ENCODE measurements at regions not wholly inside any gene's neighbourhood (a gene's known extent, or its start where the extent isn't known, plus 50 kb on each side); places are given as distances from the start of the nearest gene placed in this dataset.

DNA sequence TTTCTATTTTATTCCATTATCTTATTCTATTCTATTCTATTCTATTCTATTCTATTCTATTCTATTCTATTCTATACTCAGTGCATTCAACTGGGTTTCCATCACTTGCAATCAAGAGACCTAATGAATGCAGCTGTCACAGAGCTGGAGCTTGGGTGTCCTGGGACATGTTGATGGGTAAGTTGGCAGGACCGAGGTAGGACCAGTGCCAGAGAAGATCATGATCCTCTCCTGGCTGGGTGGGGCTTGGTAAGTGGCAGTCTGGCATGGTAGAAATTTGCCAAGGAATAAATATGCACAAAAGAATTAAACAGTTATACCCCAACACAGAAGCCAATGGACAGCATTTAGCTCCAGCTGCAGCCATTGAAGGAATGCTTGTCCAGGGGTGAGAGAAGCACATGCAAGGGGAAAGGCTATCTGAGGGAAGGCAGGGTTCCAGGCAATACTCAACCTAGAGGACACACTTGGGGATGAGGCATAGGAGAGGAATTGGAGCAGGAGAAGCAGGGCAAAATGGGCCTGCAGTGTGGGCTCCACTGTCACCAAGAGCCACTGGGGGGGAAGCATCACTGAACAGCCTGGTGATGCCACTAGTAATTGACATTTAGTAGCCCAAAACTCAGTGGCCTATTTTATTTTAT is 97.0 kb upstream of the CD82 start:
- TF ChIP-seq, protein P1, sequence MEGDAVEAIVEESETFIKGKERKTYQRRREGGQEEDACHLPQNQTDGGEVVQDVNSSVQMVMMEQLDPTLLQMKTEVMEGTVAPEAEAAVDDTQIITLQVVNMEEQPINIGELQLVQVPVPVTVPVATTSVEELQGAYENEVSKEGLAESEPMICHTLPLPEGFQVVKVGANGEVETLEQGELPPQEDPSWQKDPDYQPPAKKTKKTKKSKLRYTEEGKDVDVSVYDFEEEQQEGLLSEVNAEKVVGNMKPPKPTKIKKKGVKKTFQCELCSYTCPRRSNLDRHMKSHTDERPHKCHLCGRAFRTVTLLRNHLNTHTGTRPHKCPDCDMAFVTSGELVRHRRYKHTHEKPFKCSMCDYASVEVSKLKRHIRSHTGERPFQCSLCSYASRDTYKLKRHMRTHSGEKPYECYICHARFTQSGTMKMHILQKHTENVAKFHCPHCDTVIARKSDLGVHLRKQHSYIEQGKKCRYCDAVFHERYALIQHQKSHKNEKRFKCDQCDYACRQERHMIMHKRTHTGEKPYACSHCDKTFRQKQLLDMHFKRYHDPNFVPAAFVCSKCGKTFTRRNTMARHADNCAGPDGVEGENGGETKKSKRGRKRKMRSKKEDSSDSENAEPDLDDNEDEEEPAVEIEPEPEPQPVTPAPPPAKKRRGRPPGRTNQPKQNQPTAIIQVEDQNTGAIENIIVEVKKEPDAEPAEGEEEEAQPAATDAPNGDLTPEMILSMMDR (IDR thresholded peaks at IDR 0.05; ENCODE audit: low read depth, low read length, missing control alignments): no peak
- no peaks in the 10 kb centered on the region for H3K27me3 ChIP-seq (replicated peaks)
- in situ Hi-C loops (cut with HindIII; ENCODE audit: low pct_ligation_motif_present, low sequenced_read_pairs): no loop called here

GRCh38 chr11:44469412-44469811 is 96.1 kb upstream of the CD82 start:
- TF ChIP-seq, protein P1 (IDR thresholded peaks at IDR 0.05; ENCODE audit: low read depth, low read length, missing control alignments): no peak

More for the DNA sequence above, 97.0 kb upstream of the CD82 start:
- no peaks in the 10 kb centered on the region for H3K36me3 ChIP-seq (replicated peaks)
- no peak overlapping the region for H3K4me3 ChIP-seq (ENCODE audit: low read depth, low read length)
- DNase-seq: no peak
- no peak overlapping the region for H3K27ac ChIP-seq

GRCh38 chr11:44470854-44471253 is 94.6 kb upstream of the CD82 start:
- DNase-seq: no peak
- no peak overlapping the region for H3K27ac ChIP-seq
- no peaks in the 10 kb centered on the region for H3K36me3 ChIP-seq (replicated peaks)
- in situ Hi-C loops (cut with HindIII; ENCODE audit: low pct_ligation_motif_present, low sequenced_read_pairs): no loop called here
- TF ChIP-seq, protein P1 (IDR thresholded peaks at IDR 0.05; ENCODE audit: low read depth, low read length, missing control alignments): no peak
- no peaks in the 10 kb centered on the region for H3K27me3 ChIP-seq (replicated peaks)
- H3K4me3 ChIP-seq (ENCODE audit: low read depth, low read length): no peak overlapping the region

More at GRCh38 chr11:44469412-44469811, 96.1 kb upstream of the CD82 start:
- H3K36me3 ChIP-seq (replicated peaks): no peaks in the 10 kb centered on the region
- in situ Hi-C loops (cut with HindIII; ENCODE audit: low pct_ligation_motif_present, low sequenced_read_pairs): no loop called here
- no peak for DNase-seq
- no peak overlapping the region for H3K27ac ChIP-seq
- H3K27me3 ChIP-seq (replicated peaks): no peaks in the 10 kb centered on the region
- H3K4me3 ChIP-seq (ENCODE audit: low read depth, low read length): no peak overlapping the region

GRCh38 chr11:44471603-44472002 is 93.9 kb upstream of the CD82 start:
- Histone ChIP-seq H3K27ac (no peak overlapping the region), H3K27me3 (replicated peaks) (no peaks in the 10 kb centered on the region), H3K36me3 (replicated peaks) (no peaks in the 10 kb centered on the region), H3K4me3 (ENCODE audit: low read depth, low read length) (no peak overlapping the region)
- no peak for DNase-seq
- TF ChIP-seq, protein P1 (IDR thresholded peaks at IDR 0.05; ENCODE audit: low read depth, low read length, missing control alignments): no peak
- in situ Hi-C loops (cut with HindIII; ENCODE audit: low pct_ligation_motif_present, low sequenced_read_pairs): no loop called here

- H3K27me3 ChIP-seq (replicated peaks): no peaks in the 10 kb centered on the region
- H3K36me3 ChIP-seq (replicated peaks): no peaks in the 10 kb centered on the region
- no peak for DNase-seq
- H3K4me3 ChIP-seq (ENCODE audit: low read depth, low read length): no peak overlapping the region
- no peak overlapping the region for H3K27ac ChIP-seq
- in situ Hi-C loops (cut with HindIII; ENCODE audit: low pct_ligation_motif_present, low sequenced_read_pairs): no loop called here
- TF ChIP-seq, protein P1 (IDR thresholded peaks at IDR 0.05; ENCODE audit: low read depth, low read length, missing control alignments): no peak
Observed at GRCh38 chr11:44472916-44473315, 92.5 kb upstream of the CD82 start.

DNA sequence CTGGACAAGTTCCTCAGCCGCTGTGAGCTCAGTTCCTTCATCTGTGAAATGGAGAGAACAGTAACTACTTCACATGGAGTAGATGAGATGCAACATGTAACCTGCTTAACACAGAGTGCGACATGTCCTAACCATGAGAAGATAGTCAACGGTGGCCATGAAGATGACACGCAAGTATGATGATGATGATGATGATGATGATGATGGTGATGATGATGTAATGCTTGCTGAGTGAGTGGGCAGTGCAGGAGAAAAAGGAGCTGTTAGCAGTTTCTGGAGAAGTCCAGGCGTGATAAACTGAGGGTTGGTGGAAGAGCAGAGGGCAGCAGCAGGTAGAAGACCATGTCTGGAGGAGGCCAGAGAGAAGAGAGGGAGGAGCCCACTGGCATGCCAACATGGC is 90.8 kb upstream of the CD82 start:
- DNase-seq: no peak
- Histone ChIP-seq H3K27me3 (replicated peaks) (no peaks in the 10 kb centered on the region), H3K4me3 (ENCODE audit: low read depth, low read length) (no peak overlapping the region), H3K27ac (no peak overlapping the region), H3K36me3 (replicated peaks) (no peaks in the 10 kb centered on the region)
- TF ChIP-seq, protein P1 (IDR thresholded peaks at IDR 0.05; ENCODE audit: low read depth, low read length, missing control alignments): no peak
- in situ Hi-C loops (cut with HindIII; ENCODE audit: low pct_ligation_motif_present, low sequenced_read_pairs): no loop called here
